ENCODE measurements at regions not wholly inside any gene's neighbourhood (a gene's known extent, or its start where the extent isn't known, plus 50 kb on each side); places are given as distances from the start of the nearest gene placed in this dataset.

DNA sequence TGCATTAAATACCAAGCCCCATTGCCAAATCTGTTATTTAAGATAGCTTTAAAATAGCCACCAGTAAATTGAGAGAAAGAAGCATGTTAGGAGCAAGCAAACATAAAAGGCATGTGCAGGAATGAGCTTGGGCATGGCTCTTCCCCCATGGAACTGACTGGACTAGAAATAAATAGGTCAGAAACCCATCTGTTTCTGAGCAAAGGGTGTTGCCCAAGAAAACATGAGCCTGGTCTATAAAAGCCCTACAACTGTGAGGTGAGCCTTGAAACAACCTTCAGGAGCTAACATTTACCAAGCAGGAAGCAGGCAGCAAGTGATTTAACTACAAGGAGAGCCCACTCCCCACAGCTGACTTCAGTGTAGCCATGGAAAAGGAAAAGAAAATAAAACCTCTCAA is 126.3 kb downstream of the C6orf118 start:
- DNase-seq = no peak
- H3K18ac ChIP-seq (ENCODE audit: insufficient read length, low read depth, low read length) = no peak overlapping the region
- no peaks in the 10 kb centered on the region for H3K23me2 ChIP-seq (ENCODE audit: insufficient read length, low read depth, low read length, poor library complexity, severe bottlenecking)
- no peaks in the 10 kb centered on the region for H3K4me1 Mint-ChIP-seq
- no peak overlapping the region for H4K5ac ChIP-seq (ENCODE audit: insufficient read length, low read depth, low read length)
- no peak overlapping the region for H3K27ac Mint-ChIP-seq
- no peak for TF ChIP-seq CTCF (conservative IDR thresholded peaks at IDR 0.05)
- H2BK12ac ChIP-seq (ENCODE audit: insufficient read length, low read depth, low read length) = no peak overlapping the region
- H3K14ac ChIP-seq (ENCODE audit: insufficient read depth, low read length) = no peak overlapping the region
- H3T11ph ChIP-seq (ENCODE audit: low read length) = no peak overlapping the region
- no peak overlapping the region for H3K4me2 ChIP-seq (ENCODE audit: insufficient read depth, insufficient read length, low read length)
- no peak overlapping the region for H3K9ac ChIP-seq (ENCODE audit: extremely low read depth, insufficient read length, low read length)
- H3K9me3 ChIP-seq (ENCODE audit: control insufficient read depth, low read depth, low read length) = no peaks in the 10 kb centered on the region
- no peak overlapping the region for H2AFZ ChIP-seq (ENCODE audit: low read length)
- H3K4ac ChIP-seq (ENCODE audit: low read depth, low read length) = no peak overlapping the region
- no peaks in the 10 kb centered on the region for H3K27me3 ChIP-seq (ENCODE audit: insufficient read depth, low read length)
- H3K79me1 ChIP-seq (ENCODE audit: insufficient read depth, low read depth, low read length, poor library complexity, severe bottlenecking) = no peaks in the 10 kb centered on the region
- no peak overlapping the region for H4K8ac ChIP-seq (replicated peaks; ENCODE audit: insufficient read length, low read depth, low read length)
- H3K79me2 ChIP-seq (ENCODE audit: insufficient read depth, low read length) = no peaks in the 10 kb centered on the region
- H2BK20ac ChIP-seq (ENCODE audit: low read depth, low read length, poor library complexity, severe bottlenecking) = no peak overlapping the region
- no peak overlapping the region for H2BK15ac ChIP-seq (ENCODE audit: low read depth, low read length)
- H3K56ac ChIP-seq (ENCODE audit: insufficient read length, low read depth, low read length) = no peak overlapping the region
- no peak overlapping the region for H3K23ac ChIP-seq (ENCODE audit: insufficient read length, low read depth, low read length)
- H3K27me3 Mint-ChIP-seq (ENCODE audit: low read depth) = no peaks in the 10 kb centered on the region
- no peak overlapping the region for H2BK5ac ChIP-seq (ENCODE audit: insufficient read length, low read length)
- no peak overlapping the region for H2AK5ac ChIP-seq (ENCODE audit: insufficient read length, low read length)
- peaks cover 15 to 25% of the 10 kb centered on the region in 2 experiments for H3K9me3 Mint-ChIP-seq
- H3K4me3 Mint-ChIP-seq = no peak overlapping the region
- H3K27ac ChIP-seq (ENCODE audit: insufficient read length, low read depth, low read length) = no peak overlapping the region
- H4K20me1 ChIP-seq (ENCODE audit: control insufficient read depth, insufficient read depth, insufficient read length) = no peaks in the 10 kb centered on the region
- no peak overlapping the region for H4K91ac ChIP-seq (ENCODE audit: insufficient read length, low read depth, low read length)
- H3K36me3 Mint-ChIP-seq (ENCODE audit: insufficient read depth in 1 of 3, low read depth in 3 of 3) = peaks cover 4 to 7% (median 6%) of the 10 kb centered on the region in 3 experiments; a peak in 3 of 7 replicates
- H2BK120ac ChIP-seq (ENCODE audit: low read depth, low read length, poor library complexity, severe bottlenecking) = no peak overlapping the region
- H3K4me1 ChIP-seq (ENCODE audit: insufficient read depth, low read length) = no peaks in the 10 kb centered on the region

All from H9 (cell line).